ENCODE measurements at regions not wholly inside any gene's neighbourhood (a gene's known extent, or its start where the extent isn't known, plus 50 kb on each side); places are given as distances from the start of the nearest gene placed in this dataset.

DNA sequence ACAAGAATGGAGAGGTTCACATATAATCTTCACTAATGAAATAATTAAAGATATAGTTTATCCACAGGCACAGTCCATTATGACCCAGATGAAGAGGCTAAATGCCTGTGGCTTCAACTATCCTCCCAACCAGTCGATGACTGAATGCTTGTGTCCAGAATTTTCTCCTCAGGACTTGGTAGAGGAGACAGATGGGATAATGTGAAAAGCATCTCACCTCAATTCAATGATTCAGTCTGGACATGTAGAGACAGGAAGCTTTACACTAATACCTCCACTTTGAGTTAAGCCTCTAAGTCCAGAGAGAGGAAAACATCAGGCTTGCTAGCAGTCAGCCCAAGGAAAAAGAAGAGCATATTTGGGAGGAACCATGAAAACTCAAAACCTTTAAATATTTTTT, 59.1 kb upstream of the COL1A2 start:
- no peak overlapping the region for H3K27ac ChIP-seq
- no peak for DNase-seq
- POLR2A ChIA-PET (ENCODE audit: unreplicated experiment): no interaction called here
- no TSS peak for BruUV-seq (replicated peaks)
- intact Hi-C loops (cut with micrococcal nuclease; ENCODE audit: unreplicated experiment): no loop called here
- no peaks in the 10 kb centered on the region for H3K9me3 ChIP-seq (ENCODE audit: insufficient read depth, low read depth)
- H3K36me3 ChIP-seq (ENCODE audit: low read depth): no peaks in the 10 kb centered on the region
- TF ChIP-seq, protein P1, sequence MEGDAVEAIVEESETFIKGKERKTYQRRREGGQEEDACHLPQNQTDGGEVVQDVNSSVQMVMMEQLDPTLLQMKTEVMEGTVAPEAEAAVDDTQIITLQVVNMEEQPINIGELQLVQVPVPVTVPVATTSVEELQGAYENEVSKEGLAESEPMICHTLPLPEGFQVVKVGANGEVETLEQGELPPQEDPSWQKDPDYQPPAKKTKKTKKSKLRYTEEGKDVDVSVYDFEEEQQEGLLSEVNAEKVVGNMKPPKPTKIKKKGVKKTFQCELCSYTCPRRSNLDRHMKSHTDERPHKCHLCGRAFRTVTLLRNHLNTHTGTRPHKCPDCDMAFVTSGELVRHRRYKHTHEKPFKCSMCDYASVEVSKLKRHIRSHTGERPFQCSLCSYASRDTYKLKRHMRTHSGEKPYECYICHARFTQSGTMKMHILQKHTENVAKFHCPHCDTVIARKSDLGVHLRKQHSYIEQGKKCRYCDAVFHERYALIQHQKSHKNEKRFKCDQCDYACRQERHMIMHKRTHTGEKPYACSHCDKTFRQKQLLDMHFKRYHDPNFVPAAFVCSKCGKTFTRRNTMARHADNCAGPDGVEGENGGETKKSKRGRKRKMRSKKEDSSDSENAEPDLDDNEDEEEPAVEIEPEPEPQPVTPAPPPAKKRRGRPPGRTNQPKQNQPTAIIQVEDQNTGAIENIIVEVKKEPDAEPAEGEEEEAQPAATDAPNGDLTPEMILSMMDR (conservative IDR thresholded peaks at IDR 0.05): no peak
- TF ChIP-seq EZH2 (IDR thresholded peaks at IDR 0.05; ENCODE audit: low read depth): no peak
- 0 out of 2 replicates have a peak, but pooled peaks cover 6% of the 10 kb centered on the region for H3K4me1 ChIP-seq (replicated peaks; ENCODE audit: insufficient read depth)
- no peaks in the 10 kb centered on the region for H3F3A ChIP-seq (ENCODE audit: insufficient read depth, low read depth)
- no peaks in the 10 kb centered on the region for H4K20me1 ChIP-seq (ENCODE audit: insufficient read depth)
- no peak overlapping the region for H3K4me3 ChIP-seq
- no peak overlapping the region for H2AFZ ChIP-seq
- no peaks in the 10 kb centered on the region for H3K79me2 ChIP-seq (ENCODE audit: low read depth)
- no peaks in the 10 kb centered on the region; the same call in 1 of the 2 replicates for H3K9me2 ChIP-seq (ENCODE audit: insufficient read depth)
- CTCF ChIA-PET: no interaction called here
- no peak overlapping the region for H3K4me2 ChIP-seq
- no peaks in the 10 kb centered on the region for H3K27me3 ChIP-seq (ENCODE audit: insufficient read depth, low read depth)

- H3K36me3 ChIP-seq (ENCODE audit: low read depth): no peaks in the 10 kb centered on the region
- no peak for DNase-seq
- H3F3A ChIP-seq (ENCODE audit: insufficient read depth, low read depth): no peaks in the 10 kb centered on the region
- H4K20me1 ChIP-seq (ENCODE audit: insufficient read depth): no peaks in the 10 kb centered on the region
- H2AFZ ChIP-seq: no peak overlapping the region
- H3K27me3 ChIP-seq (ENCODE audit: insufficient read depth, low read depth): no peaks in the 10 kb centered on the region
- H3K4me1 ChIP-seq (replicated peaks; ENCODE audit: insufficient read depth): 0 out of 2 replicates have a peak, but pooled peaks cover 6% of the 10 kb centered on the region
- ChIA-PET CTCF (no interaction called here), POLR2A (ENCODE audit: unreplicated experiment) (no interaction called here)
- no peak overlapping the region for H3K4me3 ChIP-seq
- H3K27ac ChIP-seq: no peak overlapping the region
- no TSS peak for BruUV-seq (replicated peaks)
- TF ChIP-seq, protein P1 (conservative IDR thresholded peaks at IDR 0.05): no peak
- TF ChIP-seq EZH2 (IDR thresholded peaks at IDR 0.05; ENCODE audit: low read depth): no peak
- no peaks in the 10 kb centered on the region; the same call in 1 of the 2 replicates for H3K9me2 ChIP-seq (ENCODE audit: insufficient read depth)
- intact Hi-C loops (cut with micrococcal nuclease; ENCODE audit: unreplicated experiment): no loop called here
- H3K4me2 ChIP-seq: no peak overlapping the region
- H3K9me3 ChIP-seq (ENCODE audit: insufficient read depth, low read depth): no peaks in the 10 kb centered on the region
- H3K79me2 ChIP-seq (ENCODE audit: low read depth): no peaks in the 10 kb centered on the region
Measured at GRCh38 chr7:94336009-94336408, 58.7 kb upstream of the COL1A2 start.

DNA sequence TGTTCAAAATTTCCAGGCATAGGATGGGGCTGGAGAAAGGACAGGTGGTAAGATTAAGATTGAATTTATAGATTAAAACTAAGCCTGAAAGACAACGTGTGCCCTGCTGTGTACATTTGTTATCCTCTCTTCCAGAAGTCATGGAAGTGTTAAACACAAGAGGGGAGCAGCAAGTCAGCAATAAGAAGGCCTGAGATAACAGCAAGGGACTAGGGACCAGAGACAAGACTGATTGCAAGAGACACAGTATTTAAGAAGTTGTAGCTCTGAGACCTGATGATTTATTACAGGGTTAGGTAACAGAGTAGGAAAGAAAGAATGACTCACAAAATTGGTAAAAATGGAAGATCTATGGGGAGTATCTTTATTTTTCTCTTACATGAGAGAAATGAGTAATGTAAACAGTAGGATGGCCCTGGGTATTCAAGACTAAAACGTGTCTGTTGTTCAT, 55.7 kb upstream of the COL1A2 start:
- POLR2A ChIA-PET (ENCODE audit: unreplicated experiment): no interaction called here
- no peaks in the 10 kb centered on the region for H4K20me1 ChIP-seq (ENCODE audit: insufficient read depth)
- H3K36me3 ChIP-seq (ENCODE audit: low read depth): no peaks in the 10 kb centered on the region
- no TSS peak for BruUV-seq (replicated peaks)
- no peak overlapping the region for H3K27ac ChIP-seq
- CTCF ChIA-PET: no interaction called here
- no peaks in the 10 kb centered on the region for H3F3A ChIP-seq (ENCODE audit: insufficient read depth, low read depth)
- intact Hi-C loops (cut with micrococcal nuclease; ENCODE audit: unreplicated experiment): no loop called here
- TF ChIP-seq, protein P1 (conservative IDR thresholded peaks at IDR 0.05): no peak
- TF ChIP-seq EZH2 (IDR thresholded peaks at IDR 0.05; ENCODE audit: low read depth): no peak
- H3K4me3 ChIP-seq: no peak overlapping the region
- H3K4me1 ChIP-seq (replicated peaks; ENCODE audit: insufficient read depth): no peaks in the 10 kb centered on the region
- H3K79me2 ChIP-seq (ENCODE audit: low read depth): no peaks in the 10 kb centered on the region
- H3K9me3 ChIP-seq (ENCODE audit: insufficient read depth, low read depth): no peaks in the 10 kb centered on the region
- H3K9me2 ChIP-seq (ENCODE audit: insufficient read depth): no peaks in the 10 kb centered on the region; the same call in 1 of the 2 replicates
- no peaks in the 10 kb centered on the region for H3K27me3 ChIP-seq (ENCODE audit: insufficient read depth, low read depth)
- no peak overlapping the region for H2AFZ ChIP-seq
- DNase-seq: no peak
- no peak overlapping the region for H3K4me2 ChIP-seq
